GM23248 (cell line): ENCODE measurements at regions not wholly inside any gene's neighbourhood (a gene's known extent, or its start where the extent isn't known, plus 50 kb on each side); places are given as distances from the start of the nearest gene placed in this dataset.

Source experiments
- EZH2 ChIP-seq: fragments of 200-600 bp; sonication (generic); IDR thresholded peaks from 2 replicates; pipeline ENCODE4 v1.6.1; 2018; ENCODE audit warnings: antibody characterized with exemption, mild to moderate bottlenecking; ENCODE audit not compliant: insufficient read depth, poor library complexity, severe bottlenecking
- EZH2phosphoT487 ChIP-seq: fragments of 200-600 bp; sonication (generic); IDR thresholded peaks from 2 replicates; pipeline ENCODE4 v1.6.1; 2018; ENCODE audit warnings: antibody characterized with exemption, moderate library complexity, mild to moderate bottlenecking, low read depth; ENCODE audit not compliant: insufficient read depth

DNA sequence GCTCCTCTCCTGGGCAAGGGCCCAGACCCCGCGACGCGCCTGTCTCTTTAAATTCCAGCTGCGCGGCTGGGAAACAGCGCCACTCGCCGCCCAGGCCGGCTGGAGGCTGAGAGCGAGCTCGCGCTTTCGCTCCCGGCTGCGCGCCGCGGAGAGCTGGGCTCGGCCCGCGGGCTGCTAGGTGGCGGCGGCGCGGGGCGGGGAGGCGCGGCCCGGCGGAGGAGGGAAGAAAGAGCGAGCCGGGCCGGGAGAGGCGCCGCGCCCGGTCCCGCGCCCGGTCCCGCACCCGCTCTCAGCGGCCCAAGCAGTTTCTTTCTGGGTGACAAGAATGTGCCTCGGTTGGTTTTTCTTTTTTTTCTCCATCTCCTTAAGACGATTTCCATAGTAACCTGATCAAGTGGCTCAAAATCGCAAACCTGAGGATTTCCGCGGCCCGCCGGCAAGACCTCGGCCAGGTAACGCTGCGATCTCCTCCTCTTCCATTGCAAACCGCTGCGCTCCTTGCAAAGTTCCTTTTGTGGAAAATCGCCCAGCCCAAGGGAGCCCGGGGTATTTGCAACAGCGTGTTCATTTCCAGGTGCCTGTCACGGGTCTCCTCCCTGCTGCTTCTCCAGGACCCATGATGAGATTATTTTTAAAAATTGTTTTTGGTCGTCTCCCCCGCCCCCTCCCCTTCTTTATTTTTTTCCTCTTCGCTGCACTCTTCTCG, 259.5 kb upstream of the E2F7 start:
- TF ChIP-seq EZH2phosphoT487 (no peak), EZH2 (no peak)
